HG02623 (cell line): ENCODE measurements at regions not wholly inside any gene's neighbourhood (a gene's known extent, or its start where the extent isn't known, plus 50 kb on each side); places are given as distances from the start of the nearest gene placed in this dataset.

ENCODE experiments used
- ATAC-seq: cut with Tn5 transposase; IDR thresholded peaks from one replicate; pipeline ENCODE4 v1.9.1; 2021; ENCODE audit warnings: moderate library complexity; ENCODE audit not compliant: unreplicated experiment

DNA sequence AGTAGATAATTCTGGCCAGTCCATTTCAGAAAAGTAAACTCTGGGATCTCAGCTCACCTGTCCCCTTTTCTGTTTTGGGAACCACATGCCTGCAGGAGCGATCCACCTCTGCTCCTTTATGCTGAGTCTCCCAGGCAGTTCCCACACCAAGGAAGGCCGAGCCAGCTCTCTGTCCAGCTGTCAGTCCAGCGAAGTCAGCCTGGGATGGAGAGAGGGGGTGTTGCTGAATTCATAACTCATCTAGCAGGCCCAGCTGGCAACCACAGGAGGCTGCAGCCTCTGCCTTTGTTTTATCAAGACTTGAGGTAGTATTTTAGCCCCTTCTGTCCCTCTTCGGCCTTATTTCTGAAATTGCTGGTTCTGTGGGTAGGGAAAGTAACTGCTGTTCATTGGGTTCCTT, 209.9 kb downstream of the ARL4C start:
- ATAC-seq = no peak

DNA sequence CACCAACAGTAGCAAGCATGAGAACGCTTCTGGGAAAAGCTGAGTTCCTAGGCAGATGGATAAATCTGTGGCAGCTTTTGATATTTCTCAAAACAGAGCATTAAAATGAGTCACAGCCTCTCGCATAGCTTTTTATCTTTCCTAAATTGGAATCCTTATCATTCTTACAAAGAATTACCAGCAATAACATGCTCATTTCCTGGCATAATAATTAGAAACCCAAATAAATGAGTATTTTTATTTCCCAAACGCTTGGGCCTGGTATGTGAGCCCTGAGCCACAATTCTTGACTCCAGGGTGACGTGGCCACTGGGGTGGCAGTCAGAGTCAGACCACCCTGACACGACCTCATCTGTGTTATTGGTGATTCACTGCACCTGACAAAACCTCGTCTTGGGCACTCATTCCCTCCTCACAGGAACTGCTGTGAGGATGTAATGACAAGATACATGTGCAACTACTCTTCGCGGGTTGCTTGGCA, 210.7 kb downstream of the ARL4C start:
- no peak for ATAC-seq

DNA sequence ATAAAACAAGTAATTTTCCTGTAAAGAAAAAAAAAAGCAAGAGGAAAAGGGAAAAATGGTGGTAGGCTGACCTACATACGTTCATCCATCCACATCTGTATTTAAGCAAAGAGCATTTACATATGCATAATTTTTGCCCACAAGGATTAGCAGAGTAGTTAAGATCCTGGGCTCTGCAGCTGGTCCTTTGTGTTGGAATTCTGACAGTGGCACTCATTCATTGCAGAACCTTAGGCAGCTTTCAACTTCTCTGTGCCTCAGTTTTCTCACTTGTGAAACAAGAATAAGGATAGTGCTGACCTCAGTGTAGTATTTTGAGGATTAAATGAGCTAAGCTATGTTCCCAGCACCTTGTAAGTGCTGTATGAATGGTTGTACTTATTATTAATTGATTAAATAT, 211.3 kb downstream of the ARL4C start:
- no peak for ATAC-seq

DNA sequence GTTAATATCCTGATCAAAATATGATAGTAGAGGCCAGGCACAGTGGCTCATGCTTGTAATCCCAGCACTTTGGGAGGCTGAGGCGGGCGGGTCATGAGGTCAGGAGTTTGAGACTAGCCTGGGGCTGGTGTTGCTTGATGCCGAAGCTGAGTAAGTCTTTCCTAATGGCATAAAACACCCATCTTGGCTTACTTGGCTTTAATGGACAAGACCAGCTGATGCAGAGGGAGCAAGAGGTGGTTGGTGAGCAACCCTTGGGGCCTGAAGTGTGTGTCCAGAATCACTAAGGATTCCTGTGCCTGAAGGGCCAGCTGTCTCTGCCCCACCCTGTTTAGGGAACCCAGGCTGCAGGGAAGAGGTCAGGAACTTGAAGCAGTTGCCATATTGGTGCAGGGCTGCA, 217.2 kb downstream of the ARL4C start:
- no peak for ATAC-seq

DNA sequence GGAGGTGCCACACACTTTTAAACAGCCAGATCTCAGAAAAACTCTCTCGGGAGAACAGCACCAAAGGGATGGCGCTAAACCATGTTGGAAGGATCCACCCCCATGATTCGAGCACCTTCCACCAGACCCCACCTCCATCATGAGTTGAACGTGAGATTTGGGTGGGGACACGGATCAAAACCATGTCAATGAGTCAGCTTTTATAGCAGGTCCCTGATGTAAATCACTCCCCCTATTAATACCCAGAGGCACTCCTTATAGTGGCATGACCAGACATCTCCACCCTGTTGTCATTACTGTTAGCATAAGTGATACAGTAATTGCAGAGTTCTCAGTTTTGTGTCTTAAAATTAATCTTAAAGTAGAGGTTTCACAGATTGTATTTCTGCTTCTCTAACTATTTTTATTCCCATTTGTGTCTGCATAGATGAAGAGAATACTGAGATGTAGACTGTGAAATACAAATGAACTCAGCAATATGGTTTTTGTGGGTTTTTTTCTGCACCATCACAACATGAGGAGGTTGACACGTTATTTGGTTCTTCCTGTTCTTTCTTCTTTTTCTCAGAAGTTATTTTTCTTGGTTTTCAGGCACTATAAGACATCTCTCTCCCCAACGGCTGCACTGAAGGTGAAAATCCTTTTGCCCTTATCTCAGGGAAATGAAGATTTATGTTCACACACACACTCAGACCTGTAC, 218.2 kb downstream of the ARL4C start:
- ATAC-seq = no peak

DNA sequence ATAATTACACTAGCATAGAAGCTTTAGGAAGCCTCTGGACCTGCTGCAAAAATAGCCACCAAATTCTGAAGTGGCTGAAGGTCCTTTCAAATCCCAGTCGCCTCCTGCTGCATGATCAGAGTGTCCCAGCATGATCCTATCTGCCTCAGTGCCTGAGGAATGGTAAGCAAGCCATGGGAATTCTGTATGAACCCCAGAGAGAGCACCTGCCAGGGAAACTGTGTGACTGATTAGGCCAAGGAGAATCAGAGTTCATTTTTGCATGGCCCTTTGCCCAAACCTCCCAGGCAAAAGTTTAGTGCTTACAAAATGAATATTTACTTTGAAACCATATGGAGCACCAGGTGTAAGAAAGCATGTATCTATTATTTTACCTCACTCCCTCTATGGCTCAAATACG, 221.4 kb downstream of the ARL4C start:
- no peak for ATAC-seq

DNA sequence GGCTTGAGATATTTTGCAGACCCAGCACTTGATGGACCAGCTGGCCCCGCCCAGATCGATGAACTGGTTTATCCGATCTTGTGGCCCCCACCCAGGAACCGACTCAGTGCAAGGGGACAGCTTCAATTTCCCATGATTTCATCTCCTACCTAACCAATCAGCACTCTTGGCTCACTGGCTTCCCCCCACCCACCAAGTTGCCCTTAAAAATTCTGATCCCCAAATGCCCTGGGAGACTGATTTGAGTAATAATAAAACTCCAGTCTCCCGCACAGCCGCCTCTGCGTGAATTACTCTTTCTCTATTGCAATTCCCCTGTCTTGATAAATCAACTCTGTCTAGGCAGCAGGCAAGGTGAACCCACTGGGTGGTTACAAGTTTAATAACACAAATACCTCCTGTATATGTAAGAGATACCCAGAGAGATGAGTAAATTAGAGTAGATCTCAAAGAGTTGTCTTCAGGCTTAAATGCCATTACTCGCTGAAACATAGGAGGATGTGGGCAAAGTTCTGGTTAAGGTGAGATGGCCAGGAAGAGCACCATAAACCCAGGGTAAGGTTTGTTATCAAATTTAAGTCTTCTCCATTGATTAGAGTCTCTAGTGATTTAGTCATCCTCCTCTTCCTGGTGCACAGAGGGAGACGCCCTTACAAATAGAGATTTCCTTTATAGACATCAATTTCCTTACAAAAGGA, 222.8 kb downstream of the ARL4C start:
- ATAC-seq = no peak

DNA sequence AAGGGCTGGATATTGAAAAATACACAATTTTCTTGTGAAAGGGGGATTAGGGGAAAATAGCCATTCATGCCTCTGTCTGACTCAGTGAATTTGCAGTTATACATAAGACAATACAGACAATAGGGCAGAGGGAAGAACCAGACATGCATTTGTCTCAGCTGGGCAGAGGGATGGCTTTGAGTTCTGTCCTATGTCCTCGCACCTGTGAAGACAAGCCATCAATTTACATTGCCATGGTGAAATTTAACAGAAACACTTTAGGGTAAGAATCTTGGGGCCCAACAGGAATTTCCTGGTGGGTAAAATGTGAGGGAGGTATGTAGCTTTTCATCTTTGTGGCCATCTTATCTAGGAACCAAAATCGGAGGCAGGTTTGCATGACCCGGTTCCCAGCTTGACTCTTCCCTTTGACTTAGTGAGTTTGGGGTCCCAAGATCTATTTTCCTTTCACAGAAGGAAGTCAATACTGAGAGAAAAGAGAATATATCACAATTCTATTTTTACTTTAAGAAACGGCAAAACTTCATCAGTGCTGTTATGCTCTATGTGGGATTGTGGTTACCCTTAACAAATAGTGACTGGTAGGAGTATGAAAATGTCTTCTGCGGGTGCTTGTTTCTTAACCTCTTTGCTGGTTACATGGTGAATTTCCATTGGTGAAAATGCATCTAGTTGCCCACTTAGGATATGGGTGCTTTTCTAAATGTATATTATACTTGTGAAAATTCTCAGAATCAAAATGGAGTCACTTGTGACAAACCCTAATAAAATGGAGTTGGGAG, 221.8 kb downstream of the SPP2 start:
- no peak for ATAC-seq

DNA sequence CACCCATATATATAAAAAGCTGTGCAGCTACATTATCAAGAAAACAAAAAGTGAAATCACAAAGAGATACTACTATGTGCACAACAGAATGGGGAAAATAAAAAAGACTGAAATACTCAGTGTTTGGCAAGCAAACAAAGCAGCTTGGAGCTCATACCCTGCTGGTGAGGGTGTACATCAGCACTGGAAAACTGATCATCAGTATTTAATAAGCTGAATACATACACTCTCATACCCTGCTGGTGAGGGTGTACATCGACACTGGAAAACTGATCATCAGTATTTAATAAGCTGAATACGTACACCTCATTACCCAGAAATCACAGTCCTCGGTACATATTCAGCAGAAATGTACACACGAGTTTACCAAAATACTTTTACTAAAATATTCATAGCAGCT, 220.8 kb downstream of the SPP2 start:
- ATAC-seq = no peak

DNA sequence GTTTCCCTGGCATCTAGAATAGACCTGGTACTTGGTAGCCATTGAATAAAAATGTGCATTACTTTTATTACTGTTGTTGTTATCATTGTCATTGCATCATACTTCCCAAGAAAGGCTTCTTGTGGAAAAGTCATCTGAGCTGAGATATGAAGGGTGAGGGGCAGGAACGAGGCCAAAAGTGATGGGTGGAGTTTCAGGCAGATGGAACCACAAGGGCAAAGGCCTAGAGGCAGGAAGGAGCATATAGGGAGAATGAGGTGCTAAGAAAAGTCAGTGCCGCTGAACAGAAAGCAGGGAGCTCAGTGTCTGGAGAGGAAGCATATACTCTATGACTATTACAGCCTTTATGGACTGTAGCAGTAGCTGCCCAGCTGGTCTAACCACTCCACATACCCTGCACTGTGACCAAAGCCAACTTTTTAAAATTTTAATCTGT, 219.3 kb downstream of the SPP2 start:
- ATAC-seq = no peak

DNA sequence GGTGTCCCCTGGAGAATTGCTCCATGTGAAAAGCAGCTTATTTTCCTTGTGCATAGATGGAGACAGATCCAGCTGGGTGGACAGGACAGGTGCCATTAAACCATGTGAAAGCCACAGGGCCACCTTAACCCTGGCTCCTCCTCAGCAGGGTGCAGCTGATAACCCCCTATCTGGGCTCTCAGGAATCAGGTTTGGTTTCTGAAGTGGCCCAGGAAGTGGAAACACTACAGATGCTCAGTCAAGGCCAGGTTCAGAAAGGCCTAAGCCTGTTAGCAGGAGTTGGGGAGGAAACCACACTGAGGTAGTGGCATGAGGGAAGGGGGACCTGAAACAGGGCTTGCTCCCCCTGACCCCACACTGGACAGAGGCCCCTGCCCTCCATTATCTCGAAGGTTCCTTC, 217.0 kb downstream of the SPP2 start:
- no peak for ATAC-seq

DNA sequence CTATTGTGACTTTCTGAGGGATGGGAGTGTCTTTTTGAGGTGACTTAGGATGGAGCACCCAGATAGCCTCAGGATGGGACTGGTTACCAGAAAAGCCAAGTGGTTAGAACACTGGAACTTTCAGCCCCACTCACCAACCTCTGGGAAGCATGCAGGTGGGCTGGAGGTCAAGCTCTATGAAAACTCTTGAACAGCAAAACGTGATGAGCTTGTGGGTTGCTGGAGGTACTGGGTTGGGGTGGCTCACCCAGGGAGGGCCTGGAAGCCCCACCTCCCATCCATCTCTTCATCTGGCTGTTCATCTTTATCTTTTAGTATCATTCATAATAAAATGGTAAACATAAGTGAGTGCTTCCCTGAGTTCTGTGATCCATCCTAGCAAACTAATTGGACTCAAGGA, 216.4 kb downstream of the SPP2 start:
- no peak for ATAC-seq

DNA sequence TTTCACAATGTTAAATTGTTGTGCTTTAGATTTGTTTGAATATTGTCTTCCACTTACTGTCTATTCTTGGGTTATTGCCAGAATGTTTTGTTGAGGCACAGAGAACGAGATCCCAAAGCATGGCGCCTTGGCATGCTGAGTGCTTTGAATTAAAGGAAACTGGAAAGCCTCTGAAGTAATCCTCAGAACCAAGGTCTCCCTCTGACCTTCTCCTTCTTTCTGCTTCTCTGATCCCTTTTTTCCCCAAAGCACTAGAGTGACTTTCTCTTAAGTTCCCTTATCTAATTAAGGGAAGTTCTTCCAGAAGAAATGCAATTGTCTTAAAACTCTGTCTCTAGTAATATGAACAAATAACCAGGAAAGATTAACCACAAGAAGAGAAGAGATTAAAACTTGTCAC, 214.7 kb downstream of the SPP2 start:
- no peak for ATAC-seq

DNA sequence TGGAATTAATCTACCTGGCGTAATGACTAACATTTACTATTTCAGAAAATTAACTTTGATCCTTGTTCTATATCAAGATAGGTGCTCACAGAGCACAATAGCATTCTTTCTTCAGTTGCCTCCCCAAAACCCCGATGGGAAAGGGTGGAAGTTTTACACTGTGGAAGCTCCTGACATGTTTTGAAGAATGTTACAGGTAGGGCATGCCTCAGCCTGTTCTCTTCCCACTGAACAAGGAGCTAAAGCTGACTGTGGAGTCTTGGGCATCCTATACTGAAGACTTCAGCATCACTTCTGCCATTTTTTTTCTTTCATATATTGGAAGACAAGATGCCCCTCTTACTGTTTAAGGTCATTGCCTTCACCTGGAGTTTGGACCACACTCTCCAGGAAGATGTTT, 211.2 kb downstream of the SPP2 start:
- ATAC-seq = no peak

DNA sequence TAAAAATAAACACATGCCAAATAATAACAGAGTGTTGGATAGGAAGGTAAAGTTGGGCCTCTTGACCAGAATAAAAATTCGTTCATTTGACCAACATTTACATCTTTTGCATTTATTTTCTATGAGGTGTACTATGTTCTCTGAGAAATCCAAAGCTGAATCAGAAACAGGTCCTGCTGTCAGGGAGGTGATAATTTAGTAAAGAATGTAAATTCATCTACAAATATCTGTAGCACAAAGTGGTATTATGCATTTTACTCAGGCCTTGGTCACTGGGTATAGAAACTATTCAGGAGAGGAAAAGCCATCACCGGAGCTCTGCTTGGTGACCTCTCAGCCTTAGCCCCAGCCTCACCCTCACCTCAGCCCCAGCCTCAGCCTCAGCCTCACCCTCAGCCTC, 208.9 kb downstream of the SPP2 start:
- ATAC-seq = no peak

DNA sequence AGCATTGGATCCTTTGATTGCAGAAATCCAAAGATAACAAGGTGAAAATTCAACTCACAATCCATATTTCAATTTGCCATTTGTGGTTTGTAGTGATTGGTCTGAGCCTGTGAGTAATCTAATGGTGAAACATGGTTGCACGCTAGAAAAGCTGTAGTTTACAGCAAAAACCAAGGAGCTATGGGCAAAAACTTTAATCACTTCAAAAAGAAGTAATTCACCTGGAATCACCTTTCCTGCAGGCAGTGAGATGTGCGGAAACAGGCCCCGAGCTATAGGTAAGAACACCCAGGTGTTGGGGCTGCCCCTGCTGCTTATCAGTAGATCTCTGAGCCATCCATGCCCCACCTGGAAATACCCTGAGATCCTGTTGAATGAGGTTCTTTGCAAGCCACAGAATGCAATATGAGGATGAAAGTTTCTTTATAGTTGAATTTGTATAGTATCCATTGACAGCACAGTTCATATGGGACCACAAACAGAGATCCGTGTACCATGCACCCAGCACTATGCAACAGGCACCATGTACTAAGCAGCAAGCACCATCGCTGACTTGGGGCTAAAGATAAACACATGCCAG, 208.2 kb downstream of the SPP2 start:
- no peak for ATAC-seq

DNA sequence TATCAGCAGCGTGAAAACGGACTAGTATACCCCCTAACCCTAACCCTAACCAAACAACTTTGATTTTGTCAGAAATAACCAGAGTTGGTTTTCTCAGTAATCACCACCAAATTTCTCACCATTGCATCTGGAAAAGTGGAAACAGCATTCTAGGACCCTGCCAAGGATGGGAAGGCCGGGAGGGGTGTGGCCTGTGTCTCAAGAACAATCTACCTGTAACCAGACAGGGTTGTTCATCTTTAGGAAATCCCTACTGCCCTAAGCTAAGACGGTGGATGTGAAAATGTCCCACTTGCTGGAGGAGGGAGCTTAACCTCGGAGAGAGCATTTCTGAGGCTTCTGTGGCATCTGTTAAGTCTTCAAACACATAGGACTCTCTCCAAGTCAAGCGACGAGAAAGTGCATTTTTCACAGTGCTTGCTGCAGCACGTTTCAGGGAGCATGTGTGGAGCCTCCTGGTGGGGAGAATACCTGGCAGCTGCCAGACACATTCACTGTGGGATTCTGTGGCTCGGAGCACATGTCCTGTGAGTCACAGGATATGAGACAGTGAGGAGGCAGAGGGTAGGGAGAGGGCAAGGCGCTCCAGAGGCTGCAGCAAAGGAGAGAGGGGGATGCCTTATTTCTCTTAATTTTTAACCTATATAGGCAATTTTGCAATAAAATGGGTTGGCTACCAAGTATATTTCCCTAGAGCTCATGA, 207.5 kb downstream of the SPP2 start:
- no peak for ATAC-seq

DNA sequence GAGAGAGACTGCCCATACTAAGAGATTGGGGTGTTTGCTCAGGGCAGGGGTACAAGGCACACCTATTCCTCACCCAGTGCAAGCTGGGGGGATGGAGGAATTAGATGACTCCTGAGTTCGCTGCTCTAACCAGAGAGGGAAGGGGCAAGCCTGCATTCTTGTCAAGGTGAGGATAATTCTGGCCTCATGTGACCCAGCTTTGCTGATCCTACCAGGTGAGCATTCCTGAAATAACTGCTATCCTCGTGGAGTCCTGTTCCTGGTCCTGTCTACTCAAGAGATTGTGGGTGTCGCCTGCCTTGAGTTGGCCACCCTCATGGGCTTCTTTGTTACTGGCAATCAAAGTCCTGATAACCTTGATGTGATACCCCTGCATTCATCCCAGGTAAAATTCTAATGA, 206.0 kb downstream of the SPP2 start:
- no peak for ATAC-seq

DNA sequence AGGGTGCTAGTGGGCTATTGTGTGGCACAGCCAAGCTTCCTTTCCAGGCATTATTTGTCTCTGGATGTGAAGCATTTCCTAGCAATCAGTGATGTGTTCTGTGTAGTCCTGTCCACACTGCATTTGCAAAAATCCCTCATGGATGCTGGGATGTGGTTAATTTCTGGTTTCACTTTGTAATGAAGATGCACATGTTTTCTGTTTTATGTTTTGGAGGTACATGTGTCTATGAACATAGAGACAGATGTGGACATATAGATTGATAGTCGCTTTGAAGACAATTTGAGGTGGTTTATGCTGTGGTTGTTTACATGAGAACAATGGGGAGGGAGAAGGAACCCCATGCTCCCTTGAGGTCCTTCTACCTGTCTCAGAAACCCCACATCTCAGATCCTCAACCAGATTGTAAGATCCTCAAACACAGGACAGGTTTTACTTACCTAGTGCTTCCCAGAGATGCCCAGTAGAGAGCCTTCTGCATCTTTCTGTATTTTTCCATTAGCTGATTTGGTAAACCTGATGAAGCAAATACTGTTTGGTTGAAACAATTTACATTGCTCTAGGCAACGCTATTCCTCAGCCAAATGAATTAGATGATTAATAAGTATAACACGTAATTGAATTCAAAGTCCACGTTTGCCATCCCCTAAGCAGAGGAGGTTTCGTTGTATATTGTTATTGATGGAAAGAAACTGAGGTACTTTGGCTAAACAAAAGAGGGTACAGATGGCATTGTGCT, 204.4 kb downstream of the SPP2 start:
- no peak for ATAC-seq

DNA sequence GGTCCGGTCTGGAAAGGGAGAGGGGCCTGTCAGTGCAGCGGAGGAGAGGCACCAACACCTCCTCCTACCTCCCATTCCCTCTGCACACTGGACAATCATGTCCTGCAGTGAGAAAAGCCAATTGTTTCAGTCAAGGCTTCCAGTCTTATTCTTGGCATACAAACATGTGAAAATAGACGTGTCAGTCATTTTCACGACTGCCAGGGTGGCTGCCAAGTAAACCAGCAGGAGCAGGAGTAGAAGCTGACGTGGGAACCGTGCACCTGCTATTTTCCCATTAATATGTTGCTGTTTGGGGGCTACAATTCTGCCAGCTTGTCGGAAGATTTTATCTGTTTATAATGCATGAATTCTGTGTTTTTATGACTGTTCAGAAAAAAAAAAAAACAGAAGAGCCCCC, 202.3 kb downstream of the SPP2 start:
- no peak for ATAC-seq
